IPS-18a (cell line): ENCODE measurements at regions not wholly inside any gene's neighbourhood (a gene's known extent, or its start where the extent isn't known, plus 50 kb on each side); places are given as distances from the start of the nearest gene placed in this dataset.
"Not testable (repeated sequence)": the region's sequence is repeated elsewhere in the genome, so short reads cannot be mapped to it uniquely, and the experiment has no call there.

ENCODE experiments used
- H3K27ac ChIP-seq: one replicate; pipeline ENCODE4 v1.5.1; 2013; ENCODE audit warnings: low read length
- H3K27me3 ChIP-seq: one replicate; pipeline ENCODE4 v1.6.1; 2013; ENCODE audit warnings: mild to moderate bottlenecking, low read length; ENCODE audit not compliant: control insufficient read depth, insufficient read depth
- H3K36me3 ChIP-seq: one replicate; pipeline ENCODE4 v1.6.1; 2013; ENCODE audit warnings: low read depth, low read length; ENCODE audit not compliant: control insufficient read depth
- H3K4me1 ChIP-seq: one replicate; pipeline ENCODE4 v1.6.1; 2013; ENCODE audit warnings: low read depth, low read length; ENCODE audit not compliant: control insufficient read depth
- H3K4me3 ChIP-seq: one replicate; pipeline ENCODE4 v1.5.1; 2013; ENCODE audit warnings: low read length
- H3K9ac ChIP-seq: one replicate; pipeline ENCODE4 v1.6.1; 2013; ENCODE audit warnings: mild to moderate bottlenecking, low read length, moderate library complexity
- H3K9me3 ChIP-seq: one replicate; pipeline ENCODE4 v1.6.1; 2013; ENCODE audit warnings: low read depth, low read length; ENCODE audit not compliant: control insufficient read depth

DNA sequence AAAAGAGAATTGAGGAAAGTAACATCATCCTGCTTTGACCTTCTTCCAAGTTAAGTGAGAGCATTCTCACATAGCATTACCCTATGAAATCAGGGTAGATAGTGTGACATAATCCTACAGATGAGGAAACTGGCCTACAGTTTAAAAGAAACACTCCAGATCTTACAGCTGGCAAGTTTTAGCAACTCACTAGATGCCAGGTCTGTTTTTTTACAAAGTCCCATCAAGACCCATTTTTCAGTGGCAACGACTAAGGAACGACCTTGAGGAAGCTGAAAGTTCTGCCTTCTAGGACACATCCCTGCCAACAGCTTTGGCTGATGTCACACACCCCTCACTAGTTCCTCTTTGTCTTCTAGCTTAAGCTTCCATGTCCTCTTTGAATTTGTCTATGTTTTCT, 92.7 kb downstream of the ATP6V0E2 start:
- not testable (repeated sequence) for H3K27me3 ChIP-seq, H3K27ac ChIP-seq, H3K9me3 ChIP-seq, H3K4me1 ChIP-seq, H3K4me3 ChIP-seq, H3K9ac ChIP-seq, H3K36me3 ChIP-seq

DNA sequence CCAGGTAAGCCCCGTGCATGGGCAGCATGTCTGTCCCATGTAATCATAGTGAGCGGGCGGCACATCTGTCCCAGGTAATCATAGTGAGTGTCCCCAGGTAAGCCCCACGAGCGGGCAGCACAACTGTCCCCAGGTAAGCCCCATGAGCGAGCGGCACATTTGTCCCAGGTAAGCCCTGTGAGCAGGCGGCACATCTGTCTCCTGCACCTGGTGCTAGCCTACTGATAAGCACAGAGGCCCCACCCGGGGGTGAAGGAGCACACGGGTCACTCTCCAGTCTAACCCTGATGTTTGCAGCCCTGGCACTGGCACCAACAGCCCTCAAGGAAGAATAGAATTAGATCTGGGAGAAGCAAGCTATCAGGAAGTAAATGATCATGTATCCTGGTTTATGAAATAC, 99.2 kb downstream of the ATP6V0E2 start:
- not testable (repeated sequence) for H3K9ac ChIP-seq, H3K9me3 ChIP-seq, H3K36me3 ChIP-seq, H3K27ac ChIP-seq, H3K4me3 ChIP-seq, H3K27me3 ChIP-seq
- peaks cover 13% of the 10 kb centered on the region for H3K4me1 ChIP-seq

DNA sequence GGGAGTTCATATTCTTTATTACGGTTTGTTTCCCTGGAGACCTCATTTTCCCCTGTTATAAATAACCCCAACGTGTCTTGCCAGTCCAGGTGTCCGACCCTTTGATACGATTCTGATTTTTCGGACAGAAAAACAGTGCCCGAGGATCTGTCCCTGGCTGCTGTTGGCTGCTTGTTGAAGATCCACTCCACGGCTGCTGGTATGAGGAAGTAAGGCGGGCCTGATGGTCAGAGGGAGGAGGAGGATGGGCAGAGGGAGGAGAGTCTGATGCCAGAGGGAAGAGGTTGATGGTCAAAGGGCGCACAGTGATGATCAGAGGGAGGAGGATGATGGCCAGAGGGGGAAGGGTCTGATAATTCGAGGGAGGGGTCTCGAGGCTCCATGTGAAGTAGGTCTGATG, 99.9 kb downstream of the ATP6V0E2 start:
- H3K27me3 ChIP-seq, H3K9ac ChIP-seq: not testable (repeated sequence)

DNA sequence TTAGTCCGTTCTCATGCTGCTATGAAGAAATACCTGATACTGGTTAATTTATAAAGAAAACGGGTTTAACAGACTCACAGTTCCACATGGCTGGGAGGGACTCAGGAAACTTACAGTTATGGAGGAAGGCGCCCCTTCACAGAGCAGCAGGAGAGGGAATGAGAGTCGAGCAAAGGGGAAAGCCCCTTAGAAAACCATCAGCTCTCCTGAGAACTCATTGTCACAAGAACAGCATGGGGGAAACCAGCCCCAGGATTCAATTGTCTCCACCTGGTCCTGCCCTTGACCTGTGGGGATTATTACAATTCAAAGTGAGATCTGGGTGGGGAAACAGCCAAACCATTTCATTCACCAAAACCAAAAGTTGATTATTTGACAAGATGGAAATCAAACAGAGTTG, 101.8 kb downstream of the ATP6V0E2 start:
- peaks cover 16% of the 10 kb centered on the region for H3K4me1 ChIP-seq
- H3K36me3 ChIP-seq, H3K27ac ChIP-seq, H3K9me3 ChIP-seq, H3K27me3 ChIP-seq: not testable (repeated sequence)
- peak overlapping the region; percentile 48 for H3K4me3 ChIP-seq
- H3K9ac ChIP-seq = peak overlapping the region; percentile 58

More for the DNA sequence above, 99.9 kb downstream of the ATP6V0E2 start:
- H3K27ac ChIP-seq, H3K9me3 ChIP-seq, H3K36me3 ChIP-seq, H3K4me3 ChIP-seq: not testable (repeated sequence)
- peaks cover 13% of the 10 kb centered on the region for H3K4me1 ChIP-seq

DNA sequence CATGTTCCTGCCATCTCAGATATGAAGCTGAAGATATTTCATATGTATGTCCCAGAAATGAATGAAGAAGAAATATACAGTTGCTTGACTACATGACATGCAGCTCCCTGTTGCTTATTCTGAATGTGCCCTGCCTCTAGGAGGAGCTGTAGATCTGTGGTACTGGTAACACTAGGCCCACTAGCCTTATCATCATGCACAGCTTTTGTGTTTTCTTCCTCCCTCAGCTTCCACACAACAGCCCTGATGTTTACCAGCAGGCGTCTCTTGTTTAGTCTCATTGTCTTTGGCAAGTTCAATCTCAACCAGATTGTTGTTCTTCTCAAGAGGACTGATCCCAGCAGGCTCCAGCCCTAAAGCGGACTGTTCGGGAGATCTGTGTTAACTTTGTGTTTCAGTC, 104.8 kb downstream of the ATP6V0E2 start:
- not testable (repeated sequence) for H3K27me3 ChIP-seq, H3K36me3 ChIP-seq, H3K4me3 ChIP-seq, H3K27ac ChIP-seq, H3K9ac ChIP-seq, H3K9me3 ChIP-seq
- H3K4me1 ChIP-seq = peaks cover 16% of the 10 kb centered on the region

- peaks cover 16% of the 10 kb centered on the region for H3K4me1 ChIP-seq
- not testable (repeated sequence) for H3K27ac ChIP-seq, H3K4me3 ChIP-seq, H3K36me3 ChIP-seq, H3K9ac ChIP-seq, H3K9me3 ChIP-seq, H3K27me3 ChIP-seq
Observed at GRCh38 chr7:149978944-149979343, 105.2 kb downstream of the ATP6V0E2 start.

- not testable (repeated sequence) for H3K9ac ChIP-seq, H3K4me3 ChIP-seq, H3K4me1 ChIP-seq, H3K27me3 ChIP-seq, H3K27ac ChIP-seq, H3K9me3 ChIP-seq, H3K36me3 ChIP-seq
Observed at GRCh38 chr7:149982537-149983112, 108.9 kb downstream of the ATP6V0E2 start.

- H3K27ac ChIP-seq = not testable (repeated sequence)
Observed at GRCh38 chr7:149986866-149987265, 113.1 kb downstream of the ATP6V0E2 start.

GRCh38 chr7:149991652-149992302, 118.0 kb downstream of the ATP6V0E2 start:
- not testable (repeated sequence) for H3K36me3 ChIP-seq, H3K27ac ChIP-seq, H3K9ac ChIP-seq, H3K4me1 ChIP-seq, H3K4me3 ChIP-seq, H3K9me3 ChIP-seq, H3K27me3 ChIP-seq

More at GRCh38 chr7:149986866-149987265, 113.1 kb downstream of the ATP6V0E2 start:
- not testable (repeated sequence) for H3K4me3 ChIP-seq, H3K9ac ChIP-seq, H3K9me3 ChIP-seq, H3K27me3 ChIP-seq, H3K36me3 ChIP-seq, H3K4me1 ChIP-seq

DNA sequence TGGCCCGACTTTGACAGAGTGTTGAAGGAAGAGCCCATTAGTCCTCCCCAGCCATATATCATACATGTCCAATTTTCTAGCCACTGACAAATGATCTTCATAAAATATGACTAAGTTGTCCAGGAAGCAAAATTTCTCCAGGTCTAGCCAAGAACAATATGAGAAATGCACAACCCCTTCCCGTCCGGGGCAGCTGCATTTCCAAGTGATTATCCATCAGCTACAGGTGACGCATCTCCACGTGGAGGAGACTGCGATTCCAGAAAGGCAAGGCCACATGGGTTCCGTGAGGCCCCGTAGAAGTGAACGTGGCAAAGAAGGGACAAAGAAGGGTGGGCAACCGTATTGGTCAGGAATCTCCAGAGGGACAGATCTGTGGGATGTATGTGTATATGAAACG, 118.6 kb downstream of the ATP6V0E2 start:
- H3K4me1 ChIP-seq, H3K27me3 ChIP-seq, H3K4me3 ChIP-seq, H3K27ac ChIP-seq, H3K36me3 ChIP-seq, H3K9me3 ChIP-seq, H3K9ac ChIP-seq: not testable (repeated sequence)

DNA sequence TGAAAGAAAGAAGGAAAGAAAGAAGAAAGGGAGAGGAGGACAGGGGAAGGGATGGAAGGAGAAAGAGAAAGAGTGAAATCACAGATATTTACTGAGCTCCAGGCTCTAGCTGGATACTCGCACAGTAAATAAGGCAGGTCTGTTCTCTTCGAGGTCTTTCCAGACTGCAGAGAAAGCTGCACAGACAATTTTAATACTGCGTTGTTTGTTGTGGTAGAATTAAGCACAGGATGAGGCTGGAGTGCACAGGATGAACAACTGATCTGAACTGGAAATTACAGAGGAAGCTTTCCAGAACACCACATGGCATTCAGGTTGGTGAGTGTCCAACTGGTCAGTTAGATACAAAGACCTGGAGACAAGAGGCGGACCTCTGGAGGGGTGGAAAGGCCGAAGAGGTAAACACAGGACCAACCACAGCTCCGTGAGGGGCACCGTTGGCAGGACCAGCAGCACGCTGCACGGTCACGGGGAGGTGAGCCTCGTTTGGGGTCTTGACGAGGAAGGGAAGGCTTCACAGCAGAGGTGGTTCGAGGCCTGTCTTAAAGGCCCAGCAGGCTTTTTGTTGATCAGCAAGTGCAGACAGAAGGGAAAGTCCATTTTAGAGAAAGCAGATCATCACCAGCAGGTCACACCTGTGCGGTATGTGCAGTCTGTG, 121.7 kb downstream of the ATP6V0E2 start:
- H3K9me3 ChIP-seq, H3K4me1 ChIP-seq, H3K36me3 ChIP-seq, H3K27me3 ChIP-seq, H3K4me3 ChIP-seq, H3K9ac ChIP-seq, H3K27ac ChIP-seq: not testable (repeated sequence)
